H1 (cell line): ENCODE measurements at regions not wholly inside any gene's neighbourhood (a gene's known extent, or its start where the extent isn't known, plus 50 kb on each side); places are given as distances from the start of the nearest gene placed in this dataset.

Experiments used
- CTCF ChIA-PET: fragments of 300-600 bp; sonication (Branson Sonifier 250); formaldehyde crosslinking; loops from one replicate; lab custom pipeline; 2021; ENCODE audit not compliant: partially characterized antibody; lab: Charles Lee
- POLR2A ChIA-PET: fragments of 300-600 bp; sonication (Branson Sonifier 250); formaldehyde crosslinking; loops from one replicate; lab custom pipeline; 2021; ENCODE audit warnings: inconsistent platforms; ENCODE audit not compliant: partially characterized antibody; lab: Charles Lee
- DNase-seq, 2 experiments: peaks; one replicate each; pipeline versions ENCODE4 v3.0.0 to v3.0.0-alpha.2; 2010 to 2022; ENCODE audit warnings: low spot score in 2 of 2, low read depth in 1 of 2, mixed read lengths in 1 of 2
- FAIRE-seq: peaks from 2 replicates; lab custom pipeline; 2011; peaks lifted over from hg19 to GRCh38; lab: Jason Lieb, UNC
- H2AFZ ChIP-seq: 2 replicates; pipeline ENCODE4 v1.8.1; 2012; ENCODE audit warnings: low read length, inconsistent platforms
- H2AK5ac ChIP-seq: 2 replicates; pipeline ENCODE4 v1.6.1; 2013; ENCODE audit warnings: low read depth, low read length
- H2BK120ac ChIP-seq: replicated peaks from 2 replicates; pipeline ENCODE3; 2013; ENCODE audit warnings: low read depth, low read length, inconsistent platforms
- H2BK12ac ChIP-seq: 2 replicates; pipeline ENCODE4 v1.6.1; 2013; ENCODE audit warnings: low read depth, low read length
- H2BK15ac ChIP-seq: 2 replicates; pipeline ENCODE4 v1.6.1; 2013; ENCODE audit warnings: low read length
- H2BK20ac ChIP-seq: 2 replicates; pipeline ENCODE4 v1.6.1; 2013; ENCODE audit warnings: low read length
- H2BK5ac ChIP-seq: 2 replicates; pipeline ENCODE4 v1.6.1; 2013; ENCODE audit warnings: low read depth, low read length
- H3K14ac ChIP-seq: 2 replicates; pipeline ENCODE4 v1.6.1; 2013; ENCODE audit warnings: inconsistent platforms; ENCODE audit not compliant: insufficient read length
- H3K18ac ChIP-seq: 2 replicates; pipeline ENCODE4 v1.6.1; 2013; ENCODE audit warnings: low read length; ENCODE audit errors: extremely low read depth
- H3K23ac ChIP-seq: 2 replicates; pipeline ENCODE4 v1.6.1; 2013; ENCODE audit warnings: inconsistent platforms; ENCODE audit not compliant: insufficient read length
- H3K23me2 ChIP-seq: 2 replicates; pipeline ENCODE4 v1.6.1; 2013; ENCODE audit warnings: low read depth, low read length
- H3K27ac ChIP-seq: 2 replicates; pipeline ENCODE4 v1.6.1; 2011; ENCODE audit warnings: low read depth, low read length, inconsistent platforms
- H3K27me3 ChIP-seq, 4 experiments: replicated peaks in 1 of 4; 1 replicate in 1 of 4; 2 replicates in 3 of 4; pipeline versions ENCODE4 v1.6.1 to v1.8.1; 2011 to 2013; ENCODE audit warnings: low read length in 3 of 4, mild to moderate bottlenecking in 3 of 4, inconsistent platforms in 2 of 4, mixed read lengths in 2 of 4, moderate library complexity in 1 of 4; ENCODE audit not compliant: control insufficient read depth in 3 of 4, insufficient read depth in 3 of 4; ENCODE audit errors: extremely low read depth in 1 of 4
- H3K36me3 ChIP-seq, 4 experiments: 2 replicates each; pipeline versions ENCODE4 v1.6.1 to v1.8.1; 2011 to 2013; ENCODE audit warnings: mild to moderate bottlenecking in 4 of 4, low read length in 3 of 4, moderate library complexity in 2 of 4, control low read depth in 1 of 4, inconsistent platforms in 1 of 4; ENCODE audit not compliant: insufficient read depth in 4 of 4, control insufficient read depth in 2 of 4
- H3K4ac ChIP-seq: replicated peaks from 2 replicates; pipeline ENCODE3; 2013; ENCODE audit warnings: low read length, low read depth, mixed read lengths, inconsistent platforms; ENCODE audit not compliant: insufficient read length
- H3K4me1 ChIP-seq, 4 experiments: replicated peaks in 1 of 4; 1 replicate in 1 of 4; 2 replicates in 3 of 4; pipeline versions ENCODE4 v1.6.1 to v1.8.1; 2011 to 2013; ENCODE audit warnings: low read length in 3 of 4, inconsistent platforms in 2 of 4, mixed read lengths in 1 of 4; ENCODE audit not compliant: insufficient read depth in 4 of 4, control insufficient read depth in 3 of 4
- H3K4me2 ChIP-seq, 2 experiments: 2 replicates each; pipeline versions ENCODE4 v1.6.1 to v1.8.1; 2011 to 2013; ENCODE audit warnings: low read depth in 2 of 2, low read length in 2 of 2, control low read depth in 1 of 2, inconsistent platforms in 1 of 2, mild to moderate bottlenecking in 1 of 2; ENCODE audit not compliant: insufficient read depth in 1 of 2
- H3K4me3 ChIP-seq, 4 experiments: fragments of 200-600, 300-600 bp in 1 of 4; sonication (generic), shearing (Covaris generic), sonication (Bioruptor Twin) in 1 of 4; 2 replicates each; pipeline versions ENCODE4 v1.5.1 to v1.8.1; 2011 to 2016; ENCODE audit warnings: low read length in 4 of 4, low read depth in 3 of 4, control low read depth in 2 of 4, inconsistent platforms in 2 of 4, mild to moderate bottlenecking in 2 of 4, mixed read lengths in 1 of 4, moderate library complexity in 1 of 4; ENCODE audit not compliant: insufficient read depth in 2 of 4; ENCODE audit errors: extremely low read depth in 1 of 4
- H3K56ac ChIP-seq: replicated peaks from 2 replicates; pipeline ENCODE3; 2013; ENCODE audit warnings: low read depth, mild to moderate bottlenecking, mixed read lengths, low read length, inconsistent platforms; ENCODE audit not compliant: insufficient read length
- H3K79me1 ChIP-seq: 2 replicates; pipeline ENCODE4 v1.6.1; 2013; ENCODE audit warnings: low read depth, low read length, control low read depth
- H3K79me2 ChIP-seq, 2 experiments: 2 replicates each; pipeline versions ENCODE4 v1.6.1 to v1.8.1; 2012 to 2013; ENCODE audit warnings: low read length in 2 of 2, mild to moderate bottlenecking in 2 of 2, inconsistent platforms in 1 of 2; ENCODE audit not compliant: insufficient read depth in 2 of 2, control insufficient read depth in 1 of 2
- H3K9ac ChIP-seq, 4 experiments: replicated peaks in 1 of 4; 1 replicate in 1 of 4; 2 replicates in 3 of 4; pipeline versions ENCODE4 v1.6.1 to v1.8.1; 2011 to 2013; ENCODE audit warnings: low read depth in 3 of 4, low read length in 3 of 4, control low read depth in 2 of 4, mild to moderate bottlenecking in 2 of 4, moderate library complexity in 2 of 4, inconsistent platforms in 1 of 4; ENCODE audit errors: extremely low read depth in 1 of 4
- H3K9me3 ChIP-seq, 2 experiments: 2 replicates each; pipeline versions ENCODE4 v1.6.1 to v1.8.1; 2012 to 2013; ENCODE audit warnings: mild to moderate bottlenecking in 2 of 2, moderate library complexity in 2 of 2, control low read depth in 1 of 2, inconsistent platforms in 1 of 2, low read depth in 1 of 2, low read length in 1 of 2, mixed read lengths in 1 of 2; ENCODE audit not compliant: insufficient read depth in 2 of 2
- H4K20me1 ChIP-seq, 2 experiments: replicated peaks in 1 of 2; 2 replicates each; pipeline versions ENCODE3 to v1.8.1; 2011 to 2013; ENCODE audit warnings: inconsistent platforms in 2 of 2, low read length in 2 of 2, mild to moderate bottlenecking in 1 of 2; ENCODE audit not compliant: insufficient read depth in 2 of 2, control insufficient read depth in 1 of 2
- H4K5ac ChIP-seq: 2 replicates; pipeline ENCODE4 v1.6.1; 2013; ENCODE audit warnings: low read length, low read depth, mixed read lengths, inconsistent platforms; ENCODE audit not compliant: insufficient read length
- H4K8ac ChIP-seq: 2 replicates; pipeline ENCODE4 v1.8.0; 2013; ENCODE audit warnings: mild to moderate bottlenecking, moderate library complexity, low read length, inconsistent platforms; ENCODE audit not compliant: insufficient read depth; ENCODE audit errors: extremely low read depth
- H4K91ac ChIP-seq: replicated peaks from 2 replicates; pipeline ENCODE3; 2013; ENCODE audit warnings: low read length, mixed read lengths, inconsistent platforms; ENCODE audit not compliant: insufficient read length
- BACH1 ChIP-seq: IDR thresholded peaks from 2 replicates; pipeline ENCODE4 v1.6.1; 2012; ENCODE audit warnings: low read length, improper control_type of control experiment
- CBX8 ChIP-seq: fragments of 300-800, 300-1000 bp; sonication (generic); IDR thresholded peaks from 2 replicates; pipeline ENCODE4 v1.7.1; 2016; ENCODE audit warnings: low read depth, low read length, borderline replicate concordance
- E2F6 ChIP-seq: IDR thresholded peaks from 2 replicates; pipeline ENCODE4 v1.6.1; 2012; ENCODE audit warnings: inconsistent platforms
- KDM4A ChIP-seq: IDR thresholded peaks from one replicate; pipeline ENCODE4 v1.7.1; 2012; ENCODE audit warnings: low read depth, mild to moderate bottlenecking, moderate library complexity, low read length, inconsistent platforms; ENCODE audit not compliant: severe bottlenecking
- MAFK ChIP-seq: IDR thresholded peaks from 2 replicates; pipeline ENCODE4 v1.6.1; 2012; ENCODE audit warnings: low read depth, mild to moderate bottlenecking, improper control_type of control experiment, low read length
- SP4 ChIP-seq: IDR thresholded peaks from 2 replicates; pipeline ENCODE4 v1.6.1; 2012; ENCODE audit warnings: low read length, inconsistent platforms
- YY1 ChIP-seq: IDR thresholded peaks from 2 replicates; pipeline ENCODE4 v1.6.1; 2011; ENCODE audit warnings: low read depth, mild to moderate bottlenecking, low read length
- WGBS, 2 experiments: shearing (Covaris generic) in 1 of 2; methylation state at CpG; one replicate each; pipeline versions ENCODE4 v1.1.6 to v1.1.7; 2013 to 2015; ENCODE audit warnings: low lambda C conversion rate in 2 of 2, mixed read lengths in 2 of 2, inconsistent platforms in 1 of 2, low coverage in 1 of 2, missing lambda C conversion rate in 1 of 2; ENCODE audit not compliant: insufficient replicate concordance in 2 of 2, insufficient coverage in 1 of 2, insufficient read length in 1 of 2; ENCODE audit errors: extremely low coverage in 1 of 2, missing lambda C conversion rate in 1 of 2; 5-methylcytosine and 5-hydroxymethylcytosine counted together

GRCh38 chr5:71972777-71973473 is 134.3 kb upstream of the MAP1B start:
- no peaks in the 10 kb centered on the region for H3K79me2 ChIP-seq
- H3K27me3 ChIP-seq, result no peaks in the 10 kb centered on the region
- H3K14ac ChIP-seq, result no peak overlapping the region
- no peak overlapping the region for H3K9ac ChIP-seq
- no peaks in the 10 kb centered on the region for H3K36me3 ChIP-seq
- H2AFZ ChIP-seq, result no peak overlapping the region; the same call in 1 of the 2 replicates
- no peak overlapping the region for H2BK20ac ChIP-seq
- no peak for TF ChIP-seq YY1
- TF ChIP-seq CBX8, result no peak
- no peak for TF ChIP-seq SP4
- no peak for TF ChIP-seq BACH1
- no peak for TF ChIP-seq E2F6
- no peak for TF ChIP-seq MAFK
- no peak for TF ChIP-seq KDM4A
- no peaks in the 10 kb centered on the region for H3K23me2 ChIP-seq
- no peaks in the 10 kb centered on the region for H4K20me1 ChIP-seq
- no peak overlapping the region for H4K8ac ChIP-seq
- no peak overlapping the region for H3K56ac ChIP-seq
- no peak overlapping the region for H2BK12ac ChIP-seq
- H2AK5ac ChIP-seq, result no peak overlapping the region
- ChIA-PET CTCF (no interaction called here), POLR2A (no interaction called here)
- H3K4me1 ChIP-seq, result no peaks in the 10 kb centered on the region
- H3K4me3 ChIP-seq, result no peak overlapping the region
- no peak overlapping the region for H2BK15ac ChIP-seq
- no peaks in the 10 kb centered on the region for H3K79me1 ChIP-seq
- FAIRE-seq (no peak), DNase-seq (no peak)
- 86% methylated on average over 8 of the region's 8 CpGs; no CpG with 5 or more reads in 1 of the 2 experiments for WGBS, 2 experiments
- no peak overlapping the region for H2BK120ac ChIP-seq
- H3K23ac ChIP-seq, result no peak overlapping the region
- H3K9me3 ChIP-seq, result no peaks in the 10 kb centered on the region
- H3K4ac ChIP-seq, result no peak overlapping the region
- H4K91ac ChIP-seq, result no peak overlapping the region
- H4K5ac ChIP-seq, result no peak overlapping the region
- H3K18ac ChIP-seq, result no peak overlapping the region
- H3K4me2 ChIP-seq, result no peak overlapping the region
- no peak overlapping the region for H2BK5ac ChIP-seq
- no peak overlapping the region for H3K27ac ChIP-seq
